HG03571 (cell line): ENCODE measurements at regions not wholly inside any gene's neighbourhood (a gene's known extent, or its start where the extent isn't known, plus 50 kb on each side); places are given as distances from the start of the nearest gene placed in this dataset.

ENCODE experiments used
- ATAC-seq: cut with Tn5 transposase; IDR thresholded peaks from one replicate; pipeline ENCODE4 v1.9.1; 2021; ENCODE audit not compliant: unreplicated experiment

DNA sequence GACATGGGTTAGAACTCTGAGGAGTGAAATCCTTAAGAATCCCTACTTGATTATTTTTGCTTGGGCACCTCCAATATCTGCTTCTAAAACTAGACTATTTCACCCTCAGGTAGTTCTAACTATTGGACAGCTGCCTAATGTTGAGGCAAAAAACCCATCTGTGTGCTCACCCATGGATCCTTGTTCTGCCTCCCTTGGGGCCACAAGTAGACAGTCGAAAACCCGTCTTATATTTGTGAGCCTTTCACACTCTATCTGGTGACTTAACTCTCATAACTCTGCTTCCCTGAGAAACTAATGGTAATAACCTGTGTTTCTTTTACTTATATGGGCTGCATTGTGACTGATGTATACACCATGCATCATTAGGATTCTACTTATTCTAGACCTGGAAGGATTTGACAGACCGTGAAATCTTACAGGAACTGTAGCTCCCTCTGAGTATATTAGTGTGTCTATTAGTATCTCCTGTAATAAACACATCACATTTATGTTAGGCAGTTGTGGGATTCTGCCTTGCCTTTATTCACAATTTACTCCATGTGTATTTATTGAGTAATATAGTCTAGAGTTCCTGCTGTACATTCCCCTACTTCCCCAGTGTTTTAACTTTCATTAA lies 94.6 kb upstream of the SGCD start:
- no peak for ATAC-seq

DNA sequence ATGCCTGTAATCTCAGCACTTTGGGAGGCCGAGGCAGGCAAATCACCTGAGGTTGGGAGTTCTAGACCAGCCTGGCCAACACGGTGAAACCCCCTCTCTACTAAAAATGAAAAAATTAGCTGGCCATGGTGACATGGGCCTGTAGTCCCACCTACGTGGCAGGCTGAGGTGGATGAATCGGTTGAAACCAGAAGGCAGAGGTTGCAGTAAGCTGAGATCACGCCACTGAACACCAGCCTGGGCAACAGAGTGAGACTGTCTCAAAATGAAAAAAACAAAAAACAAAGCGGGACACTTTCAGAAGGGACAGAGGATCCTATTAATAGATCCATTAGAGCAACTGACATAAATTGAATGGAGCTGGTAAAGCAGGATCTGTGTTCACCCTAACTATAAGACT lies 89.6 kb upstream of the SGCD start:
- ATAC-seq, result no peak

DNA sequence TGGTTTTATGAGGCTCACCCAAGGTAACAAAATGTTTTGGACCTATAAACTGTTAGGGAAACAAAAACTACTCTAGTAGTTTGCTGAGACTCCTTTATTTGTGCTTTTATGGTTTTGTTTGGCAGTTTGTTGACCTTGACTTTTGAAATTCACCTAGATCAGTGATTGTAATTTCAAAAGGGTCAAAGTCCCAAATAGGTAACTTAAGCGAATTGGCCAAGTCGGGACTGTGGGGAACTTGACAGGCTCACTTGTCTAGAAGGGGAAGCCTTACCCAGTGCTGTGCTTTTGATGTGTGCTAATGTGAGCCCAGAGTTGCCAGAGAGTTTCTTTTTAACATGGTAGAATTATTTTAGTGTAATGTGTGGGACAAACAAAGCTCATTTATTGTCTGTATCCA lies 87.2 kb upstream of the SGCD start:
- no peak for ATAC-seq

DNA sequence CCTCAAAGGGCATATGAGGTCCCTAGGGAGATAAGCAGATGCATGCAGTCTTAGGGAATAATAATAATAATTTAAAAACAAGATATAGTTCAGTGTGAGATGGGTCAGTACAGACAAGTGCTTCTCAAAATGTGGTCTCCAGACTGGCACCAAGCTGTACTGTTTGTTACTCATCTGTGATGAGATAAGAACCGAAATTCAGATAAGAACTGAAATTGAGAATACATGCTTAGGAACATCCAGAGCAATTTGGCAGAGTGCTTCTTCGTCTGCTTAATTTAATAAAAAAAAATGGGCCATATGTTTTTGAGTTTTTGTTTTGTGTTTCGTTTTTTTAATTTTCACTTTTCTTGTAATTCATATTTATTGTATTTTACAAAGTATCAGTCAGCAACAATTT lies 86.5 kb upstream of the SGCD start:
- ATAC-seq, result no peak

DNA sequence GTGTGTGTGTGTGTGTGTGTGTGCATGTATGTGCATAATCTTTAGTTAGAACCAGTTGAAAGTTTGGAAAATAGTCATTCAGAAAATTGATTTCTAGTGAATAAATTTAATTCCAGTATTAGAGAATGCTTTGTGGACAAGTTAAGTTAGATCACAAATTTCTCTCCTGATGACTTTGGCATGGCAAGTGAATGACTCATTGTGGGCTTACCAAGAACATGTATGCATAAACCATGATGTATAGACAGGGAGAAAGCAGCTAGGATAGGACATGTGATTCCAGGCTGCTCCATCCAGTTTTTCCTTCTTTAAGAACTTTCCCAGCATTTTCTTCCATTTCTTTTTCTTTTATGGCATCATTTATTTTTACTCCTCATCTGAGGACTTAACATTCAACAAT lies 85.7 kb upstream of the SGCD start:
- ATAC-seq, result no peak

DNA sequence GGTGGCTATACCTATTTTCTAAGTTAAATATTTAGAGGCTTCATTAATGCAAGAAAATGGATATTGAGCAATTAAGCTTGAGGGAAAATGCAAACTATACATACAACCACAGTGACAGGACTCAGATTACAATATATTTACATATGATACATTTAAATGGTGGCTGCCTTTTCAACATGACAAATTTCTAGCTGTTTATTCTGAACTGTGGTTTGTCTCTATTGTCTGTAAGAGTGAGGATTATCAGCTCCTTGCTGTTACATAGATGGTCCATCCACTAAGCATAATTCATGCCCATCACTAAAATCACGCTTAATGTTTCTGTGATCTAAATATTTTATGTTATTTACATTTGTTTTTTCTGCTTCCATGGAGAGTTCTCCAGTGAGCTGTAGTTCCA lies 81.1 kb upstream of the SGCD start:
- ATAC-seq, result no peak

DNA sequence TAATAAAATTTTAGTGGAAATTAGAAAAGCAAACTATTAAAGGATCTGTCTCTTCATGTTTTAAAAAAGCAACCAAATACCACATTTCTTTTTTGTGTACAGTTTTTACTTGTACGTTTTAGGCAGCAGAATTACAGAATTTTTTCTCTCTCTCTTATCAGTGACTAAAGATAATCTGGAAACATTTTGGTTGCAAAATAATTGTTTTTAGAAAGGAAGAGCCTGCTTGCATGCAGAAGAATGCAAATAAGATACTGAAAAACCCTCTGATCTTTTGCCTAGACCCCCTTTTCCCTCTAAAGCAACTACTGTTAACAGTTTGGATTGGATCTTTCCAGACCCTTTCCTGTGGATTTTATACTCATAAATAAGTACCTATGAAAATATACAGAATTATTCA lies 75.9 kb upstream of the SGCD start:
- ATAC-seq, result no peak

DNA sequence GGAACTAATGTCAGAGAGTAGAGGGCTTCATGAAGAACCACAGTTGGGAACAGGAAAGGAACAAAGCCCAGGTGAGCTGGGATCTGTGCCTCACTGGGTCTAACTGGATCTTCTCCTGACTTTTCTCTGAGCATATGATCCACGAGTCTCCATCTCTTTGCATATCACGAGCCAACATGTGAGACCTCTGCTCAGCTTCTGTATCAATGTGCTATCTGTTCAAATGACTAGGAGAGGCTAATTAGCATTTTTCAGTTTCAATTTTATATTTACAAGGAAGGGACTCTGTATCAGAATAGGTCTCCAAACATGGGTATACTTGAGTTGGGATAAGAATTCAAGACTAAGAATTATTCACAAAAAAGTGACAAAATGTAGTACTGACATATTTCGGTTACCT lies 73.8 kb upstream of the SGCD start:
- no peak for ATAC-seq

DNA sequence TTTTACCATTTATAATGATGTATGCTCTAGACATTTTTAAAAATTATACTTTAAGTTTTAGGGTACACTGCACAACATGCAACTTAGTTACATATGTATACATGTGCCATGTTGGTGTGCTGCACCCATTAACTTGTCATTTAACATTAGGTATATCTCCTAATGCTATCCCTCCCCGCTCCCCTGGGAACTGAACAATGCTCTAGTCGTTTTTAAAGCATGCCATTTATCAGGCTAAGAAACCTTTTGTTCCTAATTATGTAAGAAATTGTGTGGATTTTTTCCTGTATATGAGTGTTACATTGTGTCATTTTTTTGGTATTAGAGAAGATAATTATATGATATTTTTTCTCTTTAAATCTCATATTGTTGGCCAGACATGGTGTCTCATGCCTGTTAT lies 72.8 kb upstream of the SGCD start:
- ATAC-seq, result no peak

DNA sequence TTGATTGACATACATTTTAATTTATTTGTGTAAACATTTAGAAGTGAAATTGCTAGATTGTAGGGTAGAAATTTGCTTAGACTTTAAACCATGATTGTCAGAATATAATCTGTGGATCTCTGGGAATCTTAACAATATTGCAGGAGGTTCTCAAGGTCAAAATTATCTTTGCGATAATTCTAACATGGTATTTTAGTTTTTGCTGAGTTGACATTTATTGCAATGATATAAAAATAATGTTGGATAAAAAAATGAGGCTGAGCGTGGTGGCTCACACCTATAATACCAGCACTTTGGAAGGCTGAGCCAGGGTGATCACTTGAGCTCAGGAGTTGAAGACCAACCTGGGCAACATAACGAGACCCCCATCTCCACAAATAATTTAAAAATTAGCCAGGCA lies 70.3 kb upstream of the SGCD start:
- ATAC-seq, result no peak

DNA sequence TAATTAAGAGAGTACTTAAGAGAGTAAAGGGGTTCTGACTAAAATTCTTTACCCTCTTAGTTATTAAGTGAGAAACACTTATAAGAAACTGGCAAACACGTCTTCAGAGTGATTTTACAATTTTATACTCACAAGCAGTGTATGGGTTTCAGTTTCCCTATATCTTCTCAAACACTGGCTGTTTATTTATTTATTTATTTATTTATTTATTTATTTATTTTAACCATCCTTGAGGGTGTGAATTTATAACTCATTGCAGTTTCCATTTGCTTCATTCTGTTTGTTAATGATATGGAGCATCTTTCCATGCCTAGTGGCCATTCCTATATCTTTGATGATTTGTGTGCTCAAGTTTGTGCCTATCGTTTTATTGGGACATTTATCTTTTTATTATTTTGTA lies 68.0 kb upstream of the SGCD start:
- ATAC-seq, result no peak

DNA sequence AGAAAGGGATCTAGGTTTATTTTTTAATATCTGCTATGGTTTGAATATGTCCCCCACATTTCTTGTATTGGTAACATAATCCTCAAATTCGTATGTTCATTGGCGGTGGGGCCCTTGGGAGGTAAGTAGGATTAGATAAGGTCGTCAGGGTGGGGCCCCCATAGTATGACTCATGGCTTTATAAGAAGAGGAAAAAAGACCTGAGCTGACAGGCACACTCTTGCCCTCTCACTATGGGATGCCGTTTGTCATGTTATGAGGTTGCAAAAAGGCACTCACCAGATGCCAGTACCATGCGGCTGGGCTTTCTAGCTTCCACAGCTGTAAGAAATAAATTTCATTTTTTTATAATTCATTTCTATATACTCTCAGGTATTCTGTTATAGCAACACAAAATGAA lies 67.3 kb upstream of the SGCD start:
- no peak for ATAC-seq

DNA sequence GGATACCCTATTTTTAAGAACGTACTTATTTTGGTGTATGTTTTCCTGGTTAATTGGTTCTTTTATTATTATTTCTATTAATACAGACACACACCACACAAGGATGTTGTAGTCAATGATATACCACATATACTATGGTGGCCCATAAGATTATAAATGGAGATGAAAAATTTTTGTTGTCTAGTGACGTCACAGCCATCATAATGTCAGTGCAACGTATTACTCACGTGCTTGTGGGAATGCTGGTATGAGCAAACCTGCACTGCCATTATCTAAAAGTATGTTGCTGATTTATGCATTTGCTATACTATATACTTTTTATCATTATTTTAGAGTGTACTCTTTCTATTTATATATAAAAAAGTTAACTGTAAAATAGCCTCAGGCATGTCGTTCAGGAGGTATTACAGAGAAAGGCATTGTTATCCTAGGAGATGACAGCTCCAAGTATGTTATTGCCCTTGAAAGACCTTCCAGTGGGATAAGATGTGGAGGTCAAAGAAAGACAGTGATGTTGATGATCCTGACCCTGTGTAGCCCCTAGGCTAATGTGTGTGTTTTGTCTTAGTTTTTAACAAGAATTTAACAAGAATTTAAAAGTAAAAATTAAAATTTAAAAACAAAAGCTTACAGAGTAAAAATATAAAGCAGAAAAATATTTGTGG lies 65.6 kb upstream of the SGCD start:
- ATAC-seq, result no peak

DNA sequence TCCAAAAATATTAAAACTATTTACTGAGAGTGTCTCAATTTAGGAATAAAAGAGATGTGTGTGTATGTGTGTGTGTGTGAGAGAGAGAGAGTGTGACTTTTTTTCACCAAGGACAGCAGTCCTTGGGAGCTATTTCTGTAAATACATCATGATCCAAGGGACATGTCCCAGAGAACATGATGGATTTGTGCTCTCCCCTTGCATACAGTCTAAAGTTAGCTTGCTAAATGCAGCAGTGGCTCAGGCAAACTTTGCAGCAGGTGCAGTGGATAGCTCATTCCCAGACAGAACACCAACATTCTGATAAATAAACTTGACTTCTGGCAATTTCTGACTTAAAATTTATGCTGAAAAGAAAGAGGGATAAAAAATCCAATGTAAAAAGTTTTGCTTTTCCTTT lies 55.4 kb upstream of the SGCD start:
- ATAC-seq, result no peak

DNA sequence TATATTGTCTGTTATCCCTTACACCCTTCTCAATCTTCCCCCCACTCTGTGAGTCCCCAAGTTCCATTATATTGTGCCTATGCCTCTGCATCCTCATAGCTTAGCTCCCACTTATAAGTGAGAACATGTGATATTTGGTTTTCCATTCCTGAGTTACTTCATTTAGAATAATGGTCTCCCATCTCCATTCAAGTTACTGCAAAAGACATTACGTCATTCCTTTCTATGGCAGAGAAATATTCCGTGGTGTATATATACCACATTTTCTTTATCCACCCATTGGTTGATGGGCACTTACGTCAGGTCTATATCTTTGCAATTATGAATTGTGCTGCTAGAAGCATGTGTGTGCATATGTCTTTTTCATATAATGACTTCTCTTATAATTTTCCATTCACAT lies 54.8 kb upstream of the SGCD start:
- ATAC-seq, result no peak

DNA sequence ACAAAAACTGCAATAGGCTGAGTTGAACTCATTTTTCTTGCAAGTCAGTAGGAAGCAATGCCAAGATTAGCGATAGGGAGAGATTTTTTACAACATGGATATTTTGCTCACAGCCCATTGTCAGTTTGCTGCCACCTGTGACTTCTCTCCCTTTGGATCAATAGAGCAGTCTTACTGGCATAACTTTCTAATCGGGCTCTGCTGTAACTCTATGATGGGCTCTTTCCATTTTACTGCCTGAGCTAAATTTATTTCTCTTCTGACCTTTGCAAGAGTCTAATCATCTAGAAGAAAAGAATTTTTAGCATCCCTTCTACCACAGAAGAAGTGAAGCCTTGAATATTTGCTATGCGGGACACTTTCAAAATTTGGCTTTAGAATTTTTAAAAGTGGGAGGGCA lies 53.6 kb upstream of the SGCD start:
- ATAC-seq, result no peak

DNA sequence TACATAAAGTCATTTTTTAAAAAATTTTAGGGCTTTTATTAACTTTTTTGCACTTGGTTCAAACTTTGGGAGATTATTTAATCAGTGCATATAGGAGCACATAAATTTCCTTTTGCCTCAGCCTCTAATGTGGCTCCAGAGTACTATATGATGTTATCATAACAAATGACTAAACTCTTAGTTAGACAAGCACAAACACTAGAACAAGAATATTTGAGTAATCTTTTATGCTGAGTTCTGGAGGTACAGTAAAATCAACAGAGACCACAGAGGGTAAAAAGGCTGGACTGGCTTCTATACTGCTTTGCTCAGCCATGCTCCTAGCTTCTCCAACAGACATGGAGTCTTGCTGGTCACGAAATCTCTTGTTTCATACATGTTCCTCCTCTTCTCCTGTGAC lies 52.5 kb upstream of the SGCD start:
- no peak for ATAC-seq
